HG03196 (cell line): ENCODE measurements at regions not wholly inside any gene's neighbourhood (a gene's known extent, or its start where the extent isn't known, plus 50 kb on each side); places are given as distances from the start of the nearest gene placed in this dataset.

ENCODE experiments used
- ATAC-seq: cut with Tn5 transposase; IDR thresholded peaks from one replicate; pipeline ENCODE4 v1.9.1; 2021; ENCODE audit not compliant: unreplicated experiment

DNA sequence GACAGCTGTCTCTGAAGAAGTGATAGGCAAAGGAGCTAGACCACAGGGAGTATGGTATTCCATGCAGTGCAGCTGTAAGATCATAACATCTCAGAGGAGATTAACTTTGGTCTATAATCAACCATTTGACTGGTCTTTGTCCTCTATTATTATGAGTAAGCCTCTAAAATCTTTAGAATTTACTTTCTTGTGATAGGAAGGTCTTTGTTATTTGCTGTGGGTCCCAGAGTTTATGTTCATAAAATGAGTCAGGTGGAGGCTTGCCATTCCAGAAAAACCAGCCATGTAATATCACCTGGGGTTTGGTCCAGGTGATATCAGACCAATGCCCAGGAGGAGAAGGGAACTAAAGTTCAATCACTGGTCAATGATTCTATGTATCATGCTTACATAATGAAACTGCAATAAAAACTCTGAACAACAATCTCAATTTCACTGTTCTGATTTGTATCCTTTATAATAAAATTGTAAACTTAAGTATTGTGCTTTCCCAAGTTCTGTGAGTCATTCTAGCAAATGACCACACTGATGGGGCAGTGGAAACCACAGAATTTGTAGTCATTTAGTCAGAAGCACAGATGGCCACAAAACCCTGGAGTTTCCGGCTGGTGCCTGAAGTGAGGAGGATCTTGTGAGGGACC, 239.6 kb upstream of the TRAM1L1 start:
- ATAC-seq, result no peak

DNA sequence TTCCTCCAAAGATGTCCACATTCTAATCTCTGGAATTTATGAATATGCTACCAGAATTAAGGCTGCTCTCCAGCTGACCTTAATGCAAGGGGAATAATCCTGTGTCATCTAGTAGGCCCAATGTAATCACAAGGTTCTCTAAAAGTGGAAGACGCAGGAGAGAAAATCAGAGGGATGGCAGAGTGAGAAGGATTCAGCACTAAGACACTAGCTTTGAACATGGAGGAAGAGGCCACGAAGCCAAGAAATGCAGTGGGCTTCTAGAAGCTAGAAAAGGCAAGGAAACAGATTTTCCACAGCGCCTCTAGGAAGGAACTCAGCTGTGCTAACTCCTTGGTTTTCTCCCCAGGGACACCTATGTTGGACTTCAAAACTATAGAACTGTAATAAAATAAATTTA, 240.7 kb upstream of the TRAM1L1 start:
- no peak for ATAC-seq

DNA sequence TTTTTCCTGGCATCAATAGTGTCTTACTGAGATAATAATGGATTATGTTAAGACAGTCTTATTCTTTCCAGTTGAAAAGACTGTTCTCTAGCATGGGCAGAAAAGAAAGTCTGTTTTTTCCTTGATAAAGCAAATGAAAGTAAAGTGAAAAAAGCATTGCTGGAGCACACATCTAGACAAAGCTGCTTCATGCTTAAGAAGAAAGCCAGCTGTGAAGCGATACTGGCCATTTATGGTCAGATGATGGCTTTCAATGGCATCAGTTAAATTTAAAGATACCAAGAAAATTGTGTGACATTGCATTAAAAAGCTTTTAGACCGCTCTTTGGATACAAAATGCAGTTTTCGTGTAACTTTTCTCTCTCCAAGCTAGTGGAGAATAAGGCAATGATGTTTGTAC, 242.1 kb upstream of the TRAM1L1 start:
- no peak for ATAC-seq

DNA sequence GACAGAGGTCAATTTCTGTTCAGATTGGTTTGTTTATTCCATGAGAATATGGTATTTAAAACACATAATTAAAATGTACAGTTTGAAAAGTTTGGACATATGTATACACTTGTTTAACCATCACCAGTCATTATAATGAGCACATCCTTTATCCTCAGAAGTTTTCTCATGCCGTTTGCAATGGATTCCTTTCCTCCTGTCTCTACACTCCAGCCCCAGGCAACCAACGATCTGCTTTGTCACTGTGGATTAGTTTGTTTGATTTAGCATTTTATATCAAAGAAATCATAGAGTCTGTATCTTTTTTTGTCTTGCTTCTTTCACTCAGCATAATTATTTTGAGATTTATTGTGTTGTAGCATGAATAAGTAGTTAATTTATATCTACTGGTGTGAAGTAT, 243.0 kb upstream of the TRAM1L1 start:
- no peak for ATAC-seq

DNA sequence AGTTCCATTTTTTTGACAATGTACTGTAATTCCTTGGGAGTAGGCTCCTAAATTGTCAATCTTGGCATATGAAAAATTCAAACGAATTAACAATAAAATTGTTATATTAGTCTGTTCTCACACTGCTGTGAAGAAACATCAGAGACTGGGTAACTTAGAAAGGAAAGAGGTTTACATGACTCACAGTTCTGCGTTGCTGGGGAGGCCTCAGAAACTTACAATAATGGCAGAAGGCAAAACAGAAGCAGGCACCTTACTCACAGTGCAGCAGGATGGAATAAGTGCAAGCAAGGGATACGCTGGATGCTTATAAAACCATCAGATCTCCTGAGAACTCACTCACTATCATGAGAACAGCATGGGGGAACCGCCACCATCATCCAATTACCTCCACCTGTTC, 246.4 kb upstream of the TRAM1L1 start:
- ATAC-seq, result no peak

DNA sequence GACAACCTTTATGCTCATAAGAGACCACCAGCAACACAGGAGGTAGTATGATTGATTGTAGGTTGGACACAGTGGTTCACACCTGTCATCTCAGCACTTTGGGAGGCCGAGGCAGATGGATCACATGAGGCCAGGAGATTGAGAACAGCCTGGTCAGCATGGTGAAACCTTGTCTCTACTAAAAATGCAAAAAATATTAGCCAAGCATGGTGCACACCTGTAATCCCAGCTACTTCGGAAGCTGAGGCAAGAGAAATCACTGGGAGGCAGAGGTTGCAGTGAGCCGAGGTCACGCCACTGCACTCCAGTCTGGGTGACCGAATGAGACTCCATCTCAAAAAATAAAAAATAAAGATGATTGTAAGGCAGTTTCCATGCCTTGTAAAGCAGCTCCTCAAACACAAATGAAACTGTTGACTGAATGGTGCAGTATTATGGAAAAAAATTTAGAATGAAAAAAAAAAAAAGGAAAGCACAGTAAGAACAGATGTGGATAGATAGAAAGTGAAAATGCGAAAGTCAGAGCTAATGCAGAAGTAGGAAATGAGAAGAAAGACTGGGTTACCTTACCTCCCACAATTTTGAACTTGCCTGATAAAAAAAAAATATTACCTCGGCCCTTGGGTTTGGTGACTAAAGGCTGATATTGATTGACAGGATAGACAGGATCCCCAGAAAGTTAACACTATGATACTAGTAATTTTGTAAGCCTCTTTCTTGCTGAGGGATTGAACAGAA, 249.2 kb upstream of the TRAM1L1 start:
- ATAC-seq, result no peak

DNA sequence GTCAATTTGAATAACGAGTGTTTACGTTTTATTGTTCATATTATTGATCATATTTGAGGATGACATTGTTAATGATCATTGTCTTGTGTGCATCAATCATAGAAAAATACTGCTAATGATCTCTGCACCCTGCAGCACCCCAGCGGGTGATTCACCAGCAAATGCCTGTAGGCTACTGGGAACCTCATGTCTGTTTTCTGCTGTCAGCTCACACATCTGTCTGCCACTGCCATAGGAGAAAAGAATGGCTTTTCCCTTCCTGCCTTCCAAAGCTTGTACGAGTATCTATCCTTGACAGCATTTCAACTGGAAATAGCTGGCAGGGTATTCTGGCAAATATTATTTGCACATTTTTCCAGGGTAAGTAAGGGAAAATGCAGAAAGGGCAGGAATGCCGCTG, 272.1 kb upstream of the TRAM1L1 start:
- no peak for ATAC-seq

DNA sequence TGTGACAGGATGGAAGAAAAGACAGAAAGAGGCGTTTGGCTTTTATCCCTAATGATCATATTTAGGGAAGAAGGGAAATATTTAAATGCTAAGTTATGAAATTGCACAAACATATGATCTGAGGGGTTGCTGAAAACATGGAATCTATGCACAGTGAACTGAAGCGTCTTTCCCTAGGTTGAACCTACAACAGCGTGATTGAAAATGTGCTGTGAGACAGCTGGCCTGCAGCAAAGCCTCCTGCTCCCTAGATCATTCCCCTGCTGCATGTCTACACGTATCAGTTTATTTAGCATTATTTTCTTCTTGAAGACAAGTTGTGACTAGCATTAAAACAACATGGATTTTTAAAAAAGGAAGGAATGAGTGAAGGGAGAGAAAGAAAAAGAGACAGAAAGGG, 272.5 kb upstream of the TRAM1L1 start:
- ATAC-seq, result no peak

DNA sequence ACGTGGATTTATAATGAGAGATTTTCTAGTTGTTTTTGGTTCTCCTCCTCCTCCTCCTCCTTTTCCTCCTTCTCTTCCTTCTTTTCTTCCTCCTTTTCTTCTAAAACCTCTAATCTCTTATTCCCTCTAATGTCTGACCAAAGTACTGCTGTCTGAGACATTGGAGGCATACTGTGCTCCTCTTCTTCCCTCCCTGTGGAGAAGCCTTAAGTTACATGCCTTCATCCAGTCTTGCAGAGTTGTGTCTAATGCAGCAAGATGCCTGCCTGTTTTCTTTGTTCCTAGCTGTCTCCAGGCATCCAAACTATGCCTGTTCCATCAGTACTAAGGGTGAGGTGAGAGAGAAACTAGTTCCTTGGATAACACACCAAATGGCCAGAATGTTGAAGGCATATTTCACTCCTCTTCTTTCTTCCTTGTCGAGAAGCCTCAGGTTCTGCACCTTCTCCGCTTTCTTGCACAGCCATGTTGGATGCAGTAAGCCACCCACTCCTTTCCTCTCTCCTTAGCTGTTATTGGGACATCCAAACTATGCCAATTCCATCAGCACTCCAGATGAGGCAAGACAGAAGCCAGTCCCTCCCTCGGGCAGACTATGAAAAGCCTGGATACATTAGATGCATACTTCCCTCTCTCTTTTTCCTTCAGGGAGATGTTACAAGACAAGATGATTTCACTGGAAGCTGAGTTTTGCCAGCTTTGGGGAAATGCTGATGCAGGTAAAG, 285.7 kb upstream of the TRAM1L1 start:
- ATAC-seq, result no peak

DNA sequence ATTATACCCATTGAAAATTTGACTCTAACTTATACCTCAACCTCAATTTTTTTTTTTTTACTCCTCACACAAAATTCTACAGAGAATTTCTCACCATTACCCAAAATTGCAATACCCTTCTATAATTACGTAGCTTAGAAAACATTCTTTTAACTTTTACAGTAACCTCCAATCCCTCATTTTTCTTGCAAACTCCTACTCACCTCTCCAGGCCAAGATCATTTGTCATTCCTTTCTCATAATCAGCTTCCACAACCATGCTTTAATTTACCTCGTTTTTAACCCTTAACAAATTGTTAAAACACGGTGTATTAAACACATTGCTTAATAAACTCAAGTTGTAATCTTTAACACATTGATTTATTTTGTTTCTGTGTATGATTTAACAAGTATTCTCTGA, 289.7 kb upstream of the TRAM1L1 start:
- ATAC-seq, result no peak

DNA sequence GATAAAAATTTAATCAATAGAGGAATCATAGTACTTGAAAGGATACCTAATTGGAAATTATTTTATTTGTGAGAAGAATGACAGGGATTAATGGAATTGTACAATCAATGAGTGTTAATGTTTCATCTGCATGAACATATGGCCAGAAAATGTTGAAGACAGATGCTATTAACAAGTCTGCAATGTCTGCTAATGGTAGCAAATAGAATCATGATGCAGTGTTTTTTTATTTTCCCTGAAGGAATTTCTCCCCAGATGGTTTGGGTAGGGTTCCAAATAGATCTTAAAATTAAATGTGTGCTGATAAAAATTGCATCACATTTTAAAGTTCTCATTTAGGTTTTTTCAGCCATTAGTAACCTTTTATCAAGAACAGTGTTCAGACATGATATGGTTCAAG, 291.3 kb upstream of the TRAM1L1 start:
- no peak for ATAC-seq

DNA sequence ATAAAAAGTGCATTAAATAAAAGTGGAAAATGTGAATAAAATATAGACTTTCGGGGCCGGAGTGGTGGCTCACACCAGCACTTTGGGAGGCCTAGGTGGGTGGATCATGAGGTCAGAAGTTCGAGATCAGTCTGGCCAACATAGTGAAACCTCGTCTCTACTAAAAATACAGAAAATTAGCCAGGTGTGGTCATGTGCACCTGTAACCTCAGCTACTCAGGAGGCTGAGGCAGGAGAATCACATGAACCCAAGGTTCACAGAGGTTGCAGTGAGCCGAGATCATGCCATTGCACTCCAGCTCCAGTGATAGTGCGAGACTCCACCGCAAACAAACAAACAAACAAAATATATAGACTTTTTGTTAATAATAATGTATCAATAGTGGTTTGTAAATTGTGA, 293.6 kb upstream of the TRAM1L1 start:
- ATAC-seq, result no peak

DNA sequence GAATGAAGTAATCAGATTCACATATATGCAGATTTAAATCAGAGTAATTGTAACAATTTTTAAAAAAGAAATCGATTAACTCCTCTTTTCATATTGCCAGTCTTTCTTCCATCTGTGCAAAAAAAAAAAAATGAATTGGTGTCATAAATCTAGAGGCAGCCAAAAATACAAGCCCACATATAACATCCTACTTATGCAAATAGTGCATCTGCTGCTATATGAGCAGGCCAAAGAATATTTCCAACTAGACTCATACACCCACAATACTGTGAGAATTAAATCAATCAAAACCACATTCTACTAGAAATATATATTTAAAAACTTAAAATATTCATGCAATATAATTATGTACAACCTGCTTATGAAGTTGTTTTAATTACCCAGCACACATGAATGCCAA, 298.1 kb upstream of the TRAM1L1 start:
- ATAC-seq, result no peak

DNA sequence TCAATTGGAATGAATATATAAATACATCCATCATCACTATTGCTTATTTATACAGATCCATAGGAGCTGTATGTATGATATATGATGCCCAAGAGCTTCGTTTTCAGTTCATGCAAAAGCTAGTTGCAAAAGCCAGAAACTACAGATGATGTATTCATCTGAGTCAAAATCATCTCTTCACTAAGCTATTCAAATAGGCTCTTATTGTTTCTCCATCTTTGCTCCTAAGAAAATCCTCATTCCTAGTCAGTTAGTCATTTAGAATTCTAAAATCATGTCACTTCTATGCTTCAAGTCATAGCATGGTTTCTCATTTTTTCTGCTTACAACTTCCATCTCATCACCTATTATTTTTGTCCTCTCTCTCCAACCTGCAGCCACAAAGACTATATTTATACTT, 300.1 kb upstream of the TRAM1L1 start:
- ATAC-seq, result no peak

DNA sequence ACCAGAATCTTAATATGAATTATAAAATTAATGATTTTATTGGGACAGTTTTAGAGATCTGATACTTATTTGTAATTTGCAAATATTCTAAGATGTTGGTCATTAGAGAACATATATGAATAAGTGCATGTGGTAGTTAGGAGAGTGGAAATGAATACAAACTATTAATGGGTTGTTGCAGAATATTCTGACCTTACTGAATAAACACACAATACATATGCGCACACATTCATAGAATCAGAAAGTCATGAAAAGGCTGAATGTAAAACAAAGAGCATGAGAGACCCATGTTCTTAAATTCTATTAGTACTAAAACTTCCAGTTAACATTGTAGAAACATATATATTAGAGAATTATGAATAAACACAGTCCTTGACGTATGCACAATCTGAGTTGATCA, 301.7 kb upstream of the TRAM1L1 start:
- no peak for ATAC-seq

DNA sequence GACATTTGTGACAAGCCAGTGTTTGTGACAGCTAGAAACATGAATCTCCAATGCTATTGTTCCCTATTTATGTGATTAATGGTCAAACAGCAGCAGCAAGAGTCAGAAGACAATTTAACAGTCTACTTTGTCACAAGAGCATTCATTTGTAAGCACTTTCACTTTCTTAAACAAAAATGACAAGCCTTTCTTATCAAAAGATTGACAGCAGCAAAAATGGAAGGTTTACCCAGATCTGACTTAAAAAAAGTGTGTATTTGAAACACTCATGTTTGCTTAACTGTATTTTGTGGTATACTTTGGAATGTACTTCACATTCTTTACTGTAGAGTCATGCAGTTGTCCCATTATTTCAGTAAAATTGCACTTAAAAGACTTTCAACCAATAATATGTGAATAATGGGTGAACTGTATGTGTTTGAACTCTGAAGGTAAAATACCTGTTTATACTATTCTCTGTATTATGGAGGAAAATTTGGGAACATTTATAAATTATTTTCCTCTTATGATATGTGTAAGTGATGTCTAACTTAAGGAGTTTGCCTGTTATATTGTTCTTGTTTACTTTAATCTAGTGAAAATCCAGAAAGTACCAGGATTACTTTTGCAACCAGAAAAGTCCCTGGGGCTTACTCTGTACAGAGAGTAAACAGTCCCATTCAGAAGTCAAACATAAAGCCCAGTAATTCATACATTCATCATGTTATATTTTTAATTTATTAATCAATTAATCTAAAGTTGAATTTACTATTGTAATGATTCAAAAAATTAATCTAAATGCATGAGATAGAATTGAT, 314.9 kb upstream of the TRAM1L1 start:
- no peak for ATAC-seq

DNA sequence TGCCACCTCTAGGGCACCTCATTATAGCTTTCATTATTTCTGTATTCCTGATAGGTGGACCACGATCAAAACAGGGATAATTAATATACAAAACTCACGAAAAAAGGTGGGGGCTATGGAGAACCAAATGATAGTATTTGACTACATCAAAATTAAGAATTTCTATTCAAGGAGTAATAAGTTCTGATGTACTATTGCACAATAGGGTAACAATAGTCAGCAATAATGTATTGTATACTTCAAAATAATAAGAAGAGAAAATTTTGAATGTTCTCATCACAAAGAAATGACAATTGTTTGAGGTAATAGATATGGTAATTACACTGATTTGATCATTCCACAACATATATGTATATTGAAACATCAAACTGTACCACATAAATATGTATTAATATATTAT, 327.3 kb upstream of the TRAM1L1 start:
- ATAC-seq, result no peak

DNA sequence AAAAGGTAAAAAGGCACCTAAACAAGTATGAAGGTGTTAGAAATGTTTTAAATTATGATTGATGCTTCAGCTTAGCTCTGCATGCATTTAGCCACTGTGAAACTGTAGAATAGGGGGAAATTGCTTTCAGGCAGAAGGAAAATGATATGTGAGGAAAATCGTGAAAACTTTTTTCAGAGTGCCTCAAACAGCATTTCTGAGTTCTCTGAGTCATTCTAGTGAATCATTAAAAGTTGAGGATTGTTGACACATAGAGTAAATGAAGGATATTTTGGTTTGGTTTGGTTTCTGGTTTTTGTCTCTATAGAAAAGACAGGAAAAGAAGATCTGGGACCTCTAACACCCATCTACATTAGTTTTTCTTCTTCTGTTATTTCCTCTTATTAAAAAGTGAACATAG, 332.5 kb upstream of the TRAM1L1 start:
- ATAC-seq, result no peak

DNA sequence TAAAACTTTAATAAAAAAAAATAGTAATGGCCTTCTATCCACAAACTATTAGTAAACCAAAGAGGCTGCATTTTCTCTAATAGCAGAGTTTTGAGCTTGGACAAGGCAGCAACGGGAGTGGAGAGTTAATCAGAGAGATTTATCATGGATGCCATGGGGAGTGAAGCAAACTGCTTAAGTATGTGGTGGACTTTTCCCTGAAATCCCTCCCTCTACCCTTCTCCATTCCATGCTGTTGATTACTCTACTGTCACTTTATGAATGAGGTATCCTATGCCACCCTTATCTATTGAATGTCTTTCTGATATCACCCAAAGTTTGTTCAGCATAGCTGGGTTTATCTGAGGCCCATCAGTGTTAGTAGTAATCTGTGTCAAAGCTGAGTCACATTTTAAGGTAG, 335.6 kb upstream of the TRAM1L1 start:
- ATAC-seq, result no peak

DNA sequence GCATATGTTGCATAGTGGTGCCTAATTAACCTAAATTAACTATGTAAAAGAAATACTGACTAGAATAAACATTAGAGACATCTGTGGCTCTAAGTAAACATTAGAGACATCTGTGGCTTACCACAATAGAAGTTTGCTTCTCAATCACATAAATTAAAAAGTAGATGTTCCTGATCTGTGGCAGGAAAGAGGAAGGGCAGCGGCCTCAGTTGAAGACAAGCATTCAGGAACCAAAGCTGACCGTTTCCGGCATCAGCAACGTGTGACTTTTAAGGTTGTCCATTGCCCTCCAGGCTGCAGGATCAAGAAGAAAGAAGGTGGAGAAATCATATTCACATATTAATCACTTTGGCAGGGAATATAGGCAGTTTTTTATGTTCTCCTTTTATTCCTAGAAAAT, 336.3 kb upstream of the TRAM1L1 start:
- ATAC-seq, result no peak

DNA sequence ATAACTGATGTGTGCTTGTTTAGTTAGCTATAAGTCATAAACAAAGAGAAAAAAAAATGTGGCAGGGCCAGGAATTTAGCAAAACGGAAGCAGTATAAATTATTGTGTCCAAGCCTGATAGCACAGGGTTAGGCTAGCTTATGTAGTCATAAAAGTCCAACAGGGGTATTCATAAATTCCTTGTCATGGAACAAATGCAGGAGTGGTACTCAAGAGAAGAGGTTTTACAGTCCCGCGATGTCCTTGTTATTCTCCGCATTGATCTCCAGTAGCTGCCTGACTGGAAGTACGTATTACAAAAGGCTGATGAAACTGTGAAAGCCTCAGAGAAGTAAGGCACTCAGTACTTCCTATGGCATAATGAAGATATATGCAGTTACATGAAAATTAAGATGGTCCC, 336.9 kb upstream of the TRAM1L1 start:
- ATAC-seq, result no peak

DNA sequence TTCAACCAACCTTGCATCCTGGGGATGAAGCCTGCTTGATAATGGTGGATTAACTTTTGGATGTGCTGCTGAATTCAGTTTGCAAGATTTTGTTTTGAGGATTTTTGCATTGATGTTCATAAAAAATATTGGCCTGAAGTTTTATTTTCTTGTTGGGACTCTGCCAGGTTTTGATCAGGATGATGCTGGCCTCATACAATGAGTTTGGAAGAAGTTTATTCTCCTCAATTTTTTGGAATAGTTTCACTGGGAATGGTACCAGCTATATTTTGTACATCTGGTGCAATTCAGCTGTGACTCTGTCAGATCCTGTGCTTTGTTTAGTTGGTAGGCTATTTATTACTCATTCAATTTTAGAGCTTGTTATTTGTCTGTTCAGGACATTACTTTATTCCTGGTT, 340.3 kb upstream of the TRAM1L1 start:
- ATAC-seq, result no peak
